HCT116 (cell line): ENCODE measurements at regions not wholly inside any gene's neighbourhood (a gene's known extent, or its start where the extent isn't known, plus 50 kb on each side); places are given as distances from the start of the nearest gene placed in this dataset.

Experiments used
- ATAC-seq: fragments of 200-7000 bp; cut with Tn5 transposase; 2 replicates; pipeline ENCODE4 v1.9.1; 2020; ENCODE audit warnings: mild to moderate bottlenecking, moderate library complexity
- BruUV-seq: library from RNA; stranded (reverse); fragments of 400-500 nt; replicated peaks from 2 replicates; lab custom pipeline; 2021; lab: Mats Ljungman, UMichigan
- CTCF ChIA-PET: fragments of 300-600 bp; sonication (Branson Sonifier 250); formaldehyde crosslinking; loops from one replicate; lab custom pipeline; 2021; ENCODE audit warnings: antibody characterized with exemption; lab: Charles Lee
- POLR2A ChIA-PET: fragments of 300-600, 350-600 bp; sonication (Branson Sonifier 250); formaldehyde crosslinking; loops from one replicate; lab custom pipeline; 2021; ENCODE audit warnings: antibody characterized with exemption; lab: Charles Lee
- RAD21 ChIA-PET, 2 experiments: fragments of 300-600 bp; sonication (Branson Sonifier 250); formaldehyde crosslinking; loops; one replicate each; lab custom pipeline; 2023; ENCODE audit warnings: low total read pairs in 2 of 2; ENCODE audit not compliant: uncharacterized antibody in 2 of 2, unreplicated experiment in 2 of 2, low non-redundant PET in 1 of 2; lab: Charles Lee
- DNase-seq: peaks from one replicate; pipeline ENCODE4 v3.0.0-alpha.2; 2010; ENCODE audit warnings: low read depth, low spot score
- H2AFZ ChIP-seq: fragments of 200-600 bp; shearing (Covaris generic), sonication (generic); 2 replicates; pipeline ENCODE4 v1.6.1; 2017; ENCODE audit warnings: low read depth, mixed run types, mixed read lengths, antibody characterized with exemption, low read length; ENCODE audit not compliant: poor library complexity, severe bottlenecking
- H3K27ac ChIP-seq: 2 replicates; pipeline ENCODE4 v1.5.1; 2012; ENCODE audit warnings: low read depth, low read length
- H3K27me3 ChIP-seq: fragments of 200-600 bp; sonication (generic); 2 replicates; pipeline ENCODE4 v1.6.1; 2016; ENCODE audit warnings: mixed run types, low read length, mixed read lengths; ENCODE audit not compliant: insufficient read depth
- H3K36me3 ChIP-seq, 2 experiments: fragments of 200-500 bp in 1 of 2; fragments of 200-600 bp in 1 of 2; sonication (Bioruptor generic) in 1 of 2; sonication (generic) in 1 of 2; 2 replicates each; pipeline versions ENCODE4 v1.5.1 to v1.6.1; 2014 to 2016; ENCODE audit warnings: low read length in 2 of 2, inconsistent platforms in 1 of 2, mixed read lengths in 1 of 2, mixed run types in 1 of 2; ENCODE audit not compliant: insufficient read depth in 2 of 2, control insufficient read depth in 1 of 2
- H3K4me1 ChIP-seq, 2 experiments: fragments of 200-600 bp in 1 of 2; sonication (generic) in 1 of 2; 2 replicates each; pipeline versions ENCODE4 v1.5.1 to v1.6.1; 2012 to 2017; ENCODE audit warnings: low read length in 2 of 2, inconsistent platforms in 1 of 2, mild to moderate bottlenecking in 1 of 2, mixed read lengths in 1 of 2, mixed run types in 1 of 2, moderate library complexity in 1 of 2; ENCODE audit not compliant: insufficient read depth in 2 of 2, control insufficient read depth in 1 of 2
- H3K4me2 ChIP-seq: fragments of 200-600 bp; sonication (generic); 2 replicates; pipeline ENCODE4 v1.6.1; 2017; ENCODE audit warnings: mixed run types, low read length, mixed read lengths
- H3K4me3 ChIP-seq, 2 experiments: fragments of 200-600 bp in 1 of 2; sonication (generic) in 1 of 2; replicated peaks in 1 of 2; 2 replicates each; pipeline ENCODE4 v1.5.1; 2011 to 2016; ENCODE audit warnings: low read length in 2 of 2, control low read depth in 1 of 2, low read depth in 1 of 2, mild to moderate bottlenecking in 1 of 2, mixed read lengths in 1 of 2, mixed run types in 1 of 2
- H3K79me2 ChIP-seq: fragments of 200-600 bp; sonication (generic); 2 replicates; pipeline ENCODE4 v1.6.1; 2017; ENCODE audit warnings: mild to moderate bottlenecking, mixed run types, low read length, moderate library complexity, mixed read lengths; ENCODE audit not compliant: insufficient read depth
- H3K9ac ChIP-seq: fragments of 200-600 bp; sonication (generic); 2 replicates; pipeline ENCODE4 v1.6.1; 2016; ENCODE audit warnings: low read length, mixed read lengths
- H3K9me2 ChIP-seq: fragments of 200-600 bp; sonication (generic), shearing (Covaris generic); 2 replicates; pipeline ENCODE4 v1.6.1; 2017; ENCODE audit warnings: mixed run types, mild to moderate bottlenecking, moderate library complexity; ENCODE audit not compliant: insufficient read depth
- H3K9me3 ChIP-seq, 2 experiments: fragments of 200-500 bp in 1 of 2; fragments of 200-600 bp in 1 of 2; sonication (Bioruptor generic) in 1 of 2; sonication (generic) in 1 of 2; 2 replicates each; pipeline ENCODE4 v1.6.1; 2014 to 2017; ENCODE audit warnings: low read length in 2 of 2, mixed read lengths in 2 of 2, inconsistent platforms in 1 of 2, low read depth in 1 of 2, mild to moderate bottlenecking in 1 of 2, mixed run types in 1 of 2, moderate library complexity in 1 of 2; ENCODE audit not compliant: control insufficient read depth in 1 of 2, insufficient read depth in 1 of 2
- H4K20me1 ChIP-seq: fragments of 200-600 bp; sonication (generic), shearing (Covaris generic); 2 replicates; pipeline ENCODE4 v1.6.1; 2017; ENCODE audit warnings: mixed run types, mild to moderate bottlenecking, moderate library complexity; ENCODE audit not compliant: insufficient read depth
- CBX3 ChIP-seq: IDR thresholded peaks from 2 replicates; pipeline ENCODE4 v1.6.1; 2012; ENCODE audit warnings: low read depth
- CEBPB ChIP-seq: IDR thresholded peaks from 2 replicates; pipeline ENCODE4 v1.6.1; 2012; ENCODE audit warnings: low read depth
- EZH2phosphoT487 ChIP-seq: fragments of 200-600 bp; IDR thresholded peaks from 2 replicates; pipeline ENCODE4 v1.6.1; 2018; ENCODE audit warnings: antibody characterized with exemption, borderline replicate concordance
- FOSL1 ChIP-seq: IDR thresholded peaks from 2 replicates; pipeline ENCODE4 v1.6.1; 2012; ENCODE audit warnings: low read depth
- JUND ChIP-seq: IDR thresholded peaks from 2 replicates; pipeline ENCODE4 v1.6.1; 2012
- POLR2AphosphoS5 ChIP-seq: IDR thresholded peaks from 2 replicates; pipeline ENCODE4 v1.6.1; 2011; ENCODE audit warnings: mild to moderate bottlenecking, low read depth, low read length, moderate library complexity
- RAD21 ChIP-seq: IDR thresholded peaks from 2 replicates; pipeline ENCODE4 v1.6.1; 2012; ENCODE audit warnings: low read depth, mild to moderate bottlenecking
- SP1 ChIP-seq: IDR thresholded peaks from 2 replicates; pipeline ENCODE4 v1.6.1; 2012; ENCODE audit warnings: low read depth
- TCF7L2 ChIP-seq: IDR thresholded peaks from 2 replicates; pipeline ENCODE4 v1.7.0; 2011; ENCODE audit warnings: borderline replicate concordance, inconsistent platforms; ENCODE audit not compliant: insufficient read depth, insufficient read length; ENCODE audit errors: extremely low read depth
- YY1 ChIP-seq: IDR thresholded peaks from 2 replicates; pipeline ENCODE4 v1.6.1; 2011; ENCODE audit warnings: low read length, low read depth, moderate library complexity, mild to moderate bottlenecking; ENCODE audit not compliant: insufficient replicate concordance; ENCODE audit errors: extremely low read depth
- intact Hi-C: fragments of 100-400 bp; cut with micrococcal nuclease; formaldehyde crosslinking; loops from 2 replicates; pipeline ENCODE4 v1.10.0; 2022
- TF ChIP-seq, protein P1 (sequence below), 3 experiments: fragments of 200-600 bp in 1 of 3; sonication (generic) in 1 of 3; IDR thresholded peaks in 2 of 3; conservative IDR thresholded peaks in 1 of 3; 2 replicates each; pipeline ENCODE4 v1.5.1; 2012 to 2017; ENCODE audit warnings: low read depth in 2 of 3, low read length in 2 of 3, antibody characterized with exemption in 1 of 3, borderline replicate concordance in 1 of 3, control low read depth in 1 of 3, mild to moderate bottlenecking in 1 of 3, mixed read lengths in 1 of 3, mixed run types in 1 of 3, moderate library complexity in 1 of 3; ENCODE audit not compliant: insufficient read depth in 1 of 3
- TF ChIP-seq, protein P2 (sequence below): IDR thresholded peaks from 2 replicates; pipeline ENCODE4 v1.6.1; 2011; ENCODE audit warnings: mild to moderate bottlenecking, low read length, moderate library complexity; ENCODE audit not compliant: insufficient replicate concordance; ENCODE audit errors: extremely low read depth

DNA sequence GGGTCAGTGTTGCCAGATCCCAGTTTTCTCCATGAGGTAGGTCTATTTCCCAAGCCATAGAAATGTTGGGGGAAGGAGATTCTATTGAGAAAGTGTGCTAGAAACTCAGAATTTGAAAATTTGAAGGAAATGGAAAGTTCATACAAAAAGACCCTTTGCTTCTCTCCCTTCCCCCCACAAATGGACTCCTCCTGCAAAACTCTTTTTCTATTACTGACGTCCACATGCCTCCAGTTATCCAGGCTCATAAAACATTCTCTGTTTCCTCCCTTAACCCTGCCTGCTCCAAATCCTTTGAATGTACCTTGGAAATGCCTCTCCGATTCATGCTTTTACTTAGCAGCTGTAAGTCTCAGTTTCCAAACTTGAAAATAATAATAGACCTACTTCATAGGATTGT lies 237.5 kb upstream of the TNP1 start:
- intact Hi-C loops = no loop called here
- H4K20me1 ChIP-seq = no peaks in the 10 kb centered on the region
- no peak overlapping the region for H2AFZ ChIP-seq
- no peaks in the 10 kb centered on the region for H3K9me2 ChIP-seq
- ChIA-PET POLR2A (no interaction called here), RAD21 (no interaction called here), CTCF (no interaction called here)
- BruUV-seq = no TSS peak
- peaks cover 0 to 9% of the 10 kb centered on the region in 2 experiments; a peak in 1 of 4 replicates for H3K4me1 ChIP-seq
- no peak overlapping the region for H3K4me2 ChIP-seq
- no peak overlapping the region for H3K4me3 ChIP-seq
- ATAC-seq = no peak
- no peak overlapping the region for H3K27ac ChIP-seq
- no peaks in the 10 kb centered on the region for H3K79me2 ChIP-seq
- no peak for DNase-seq
- no peaks in the 10 kb centered on the region for H3K9me3 ChIP-seq
- no peaks in the 10 kb centered on the region for H3K36me3 ChIP-seq
- no peaks in the 10 kb centered on the region for H3K27me3 ChIP-seq
- TF ChIP-seq CBX3 (no peak), RAD21 (no peak), SP1 (no peak), JUND (no peak), FOSL1 (no peak), YY1 (no peak)
- TF ChIP-seq, protein P1, sequence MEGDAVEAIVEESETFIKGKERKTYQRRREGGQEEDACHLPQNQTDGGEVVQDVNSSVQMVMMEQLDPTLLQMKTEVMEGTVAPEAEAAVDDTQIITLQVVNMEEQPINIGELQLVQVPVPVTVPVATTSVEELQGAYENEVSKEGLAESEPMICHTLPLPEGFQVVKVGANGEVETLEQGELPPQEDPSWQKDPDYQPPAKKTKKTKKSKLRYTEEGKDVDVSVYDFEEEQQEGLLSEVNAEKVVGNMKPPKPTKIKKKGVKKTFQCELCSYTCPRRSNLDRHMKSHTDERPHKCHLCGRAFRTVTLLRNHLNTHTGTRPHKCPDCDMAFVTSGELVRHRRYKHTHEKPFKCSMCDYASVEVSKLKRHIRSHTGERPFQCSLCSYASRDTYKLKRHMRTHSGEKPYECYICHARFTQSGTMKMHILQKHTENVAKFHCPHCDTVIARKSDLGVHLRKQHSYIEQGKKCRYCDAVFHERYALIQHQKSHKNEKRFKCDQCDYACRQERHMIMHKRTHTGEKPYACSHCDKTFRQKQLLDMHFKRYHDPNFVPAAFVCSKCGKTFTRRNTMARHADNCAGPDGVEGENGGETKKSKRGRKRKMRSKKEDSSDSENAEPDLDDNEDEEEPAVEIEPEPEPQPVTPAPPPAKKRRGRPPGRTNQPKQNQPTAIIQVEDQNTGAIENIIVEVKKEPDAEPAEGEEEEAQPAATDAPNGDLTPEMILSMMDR (IDR thresholded peaks at IDR 0.05 in 2 of 3, conservative IDR thresholded peaks at IDR 0.05 in 1 of 3; ENCODE audit: borderline replicate concordance in 1 of 3, insufficient read depth in 1 of 3, low read depth in 2 of 3, low read length in 2 of 3) = no peak
- TF ChIP-seq, all 23 proteins: peak for 0
- no peak overlapping the region for H3K9ac ChIP-seq

DNA sequence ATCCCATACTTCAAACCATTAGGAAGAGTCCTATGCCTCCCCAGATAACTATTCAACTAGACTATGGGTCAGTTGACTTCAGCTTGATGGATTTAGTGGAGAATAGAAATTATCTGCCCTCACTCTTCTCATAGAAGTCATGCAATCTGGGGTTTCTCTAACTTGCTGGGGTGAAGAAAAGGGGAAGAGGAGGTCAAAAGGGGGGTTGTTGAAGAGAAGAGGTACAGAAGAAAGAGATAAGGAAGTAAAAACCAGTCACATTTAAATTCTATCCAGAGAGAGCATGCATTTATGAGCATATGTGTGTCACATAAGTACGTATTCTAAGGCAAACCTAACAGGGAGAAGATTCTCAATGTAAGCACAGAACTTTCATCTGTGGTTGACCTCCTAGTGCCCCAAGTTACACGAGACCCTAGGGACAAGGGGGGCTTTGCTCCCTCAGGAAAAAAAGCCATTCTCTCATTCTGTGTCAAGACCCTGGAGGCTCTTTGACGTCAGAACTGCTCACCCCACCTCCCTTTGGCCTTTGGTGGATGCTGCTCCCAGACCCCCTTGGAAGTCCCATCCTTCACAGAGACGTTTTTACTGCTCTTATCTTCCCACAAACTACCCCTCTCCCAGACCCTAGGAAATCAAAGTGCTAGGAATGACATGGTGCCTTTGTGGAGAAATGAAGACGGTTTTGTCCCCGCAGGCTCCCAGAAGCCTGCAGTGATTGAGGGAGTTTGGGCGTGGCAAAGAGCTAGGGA lies 236.8 kb upstream of the TNP1 start:
- Histone ChIP-seq H3K4me3 (no peak overlapping the region), H3K36me3 (no peaks in the 10 kb centered on the region), H3K4me1 (peaks cover 0 to 9% of the 10 kb centered on the region in 2 experiments; a peak in 1 of 4 replicates), H3K9me2 (no peaks in the 10 kb centered on the region), H3K9ac (no peak overlapping the region), H3K4me2 (no peak overlapping the region), H3K9me3 (no peaks in the 10 kb centered on the region), H4K20me1 (no peaks in the 10 kb centered on the region), H3K27me3 (no peaks in the 10 kb centered on the region), H2AFZ (no peak overlapping the region), H3K27ac (no peak overlapping the region), H3K79me2 (no peaks in the 10 kb centered on the region)
- ChIA-PET RAD21 (no interaction called here), CTCF (no interaction called here), POLR2A (no interaction called here)
- no peak for DNase-seq
- no TSS peak for BruUV-seq
- ATAC-seq = no peak
- intact Hi-C loops = no loop called here
- no peak for TF ChIP-seq CEBPB
- no peak for TF ChIP-seq CBX3
- TF ChIP-seq TCF7L2 = no peak
- TF ChIP-seq POLR2AphosphoS5 = no peak
- no peak for TF ChIP-seq EZH2phosphoT487
- TF ChIP-seq, protein P2, sequence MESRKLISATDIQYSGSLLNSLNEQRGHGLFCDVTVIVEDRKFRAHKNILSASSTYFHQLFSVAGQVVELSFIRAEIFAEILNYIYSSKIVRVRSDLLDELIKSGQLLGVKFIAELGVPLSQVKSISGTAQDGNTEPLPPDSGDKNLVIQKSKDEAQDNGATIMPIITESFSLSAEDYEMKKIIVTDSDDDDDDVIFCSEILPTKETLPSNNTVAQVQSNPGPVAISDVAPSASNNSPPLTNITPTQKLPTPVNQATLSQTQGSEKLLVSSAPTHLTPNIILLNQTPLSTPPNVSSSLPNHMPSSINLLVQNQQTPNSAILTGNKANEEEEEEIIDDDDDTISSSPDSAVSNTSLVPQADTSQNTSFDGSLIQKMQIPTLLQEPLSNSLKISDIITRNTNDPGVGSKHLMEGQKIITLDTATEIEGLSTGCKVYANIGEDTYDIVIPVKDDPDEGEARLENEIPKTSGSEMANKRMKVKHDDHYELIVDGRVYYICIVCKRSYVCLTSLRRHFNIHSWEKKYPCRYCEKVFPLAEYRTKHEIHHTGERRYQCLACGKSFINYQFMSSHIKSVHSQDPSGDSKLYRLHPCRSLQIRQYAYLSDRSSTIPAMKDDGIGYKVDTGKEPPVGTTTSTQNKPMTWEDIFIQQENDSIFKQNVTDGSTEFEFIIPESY = no peak
- TF ChIP-seq, protein P1 (IDR thresholded peaks at IDR 0.05 in 2 of 3, conservative IDR thresholded peaks at IDR 0.05 in 1 of 3; ENCODE audit: borderline replicate concordance in 1 of 3, insufficient read depth in 1 of 3, low read depth in 2 of 3, low read length in 2 of 3) = no peak
